Neural progenitor cell (in vitro differentiated cells): ENCODE measurements at regions not wholly inside any gene's neighbourhood (a gene's known extent, or its start where the extent isn't known, plus 50 kb on each side); places are given as distances from the start of the nearest gene placed in this dataset.

ENCODE experiments used
- DNase-seq: peaks from one replicate; pipeline ENCODE4 v3.0.0-alpha.2; 2016; ENCODE audit warnings: low spot score
- H2AFZ ChIP-seq: fragments of 200-600 bp; sonication (generic); replicated peaks from 2 replicates; pipeline ENCODE4 v1.6.1; 2016; ENCODE audit warnings: antibody characterized with exemption
- H3F3A ChIP-seq: fragments of 200-600 bp; sonication (generic); 2 replicates; pipeline ENCODE4 v1.6.1; 2016; ENCODE audit warnings: antibody characterized with exemption, low read depth
- H3K27ac ChIP-seq: fragments of 200-600 bp; sonication (generic); 2 replicates; pipeline ENCODE4 v1.5.1; 2016; ENCODE audit warnings: mild to moderate bottlenecking
- H3K27me3 ChIP-seq: fragments of 200-600 bp; sonication (generic); 2 replicates; pipeline ENCODE4 v1.6.1; 2016; ENCODE audit warnings: mild to moderate bottlenecking, moderate library complexity
- H3K36me3 ChIP-seq: fragments of 200-600 bp; sonication (generic); 2 replicates; pipeline ENCODE4 v1.5.1; 2016
- H3K4me1 ChIP-seq: fragments of 200-600 bp; sonication (generic); 2 replicates; pipeline ENCODE4 v1.6.1; 2016; ENCODE audit warnings: mixed run types
- H3K4me2 ChIP-seq: fragments of 200-600 bp; sonication (generic); 2 replicates; pipeline ENCODE4 v1.6.1; 2016
- H3K4me3 ChIP-seq: fragments of 200-600 bp; sonication (generic); 2 replicates; pipeline ENCODE4 v1.5.1; 2016
- H3K79me2 ChIP-seq: fragments of 200-600 bp; sonication (generic); 2 replicates; pipeline ENCODE4 v1.6.1; 2016; ENCODE audit warnings: low read depth
- H3K9ac ChIP-seq: fragments of 200-600 bp; sonication (generic); 2 replicates; pipeline ENCODE4 v1.6.1; 2016
- H3K9me3 ChIP-seq: fragments of 200-600 bp; sonication (generic); 2 replicates; pipeline ENCODE4 v1.5.1; 2016; ENCODE audit warnings: low read depth
- H4K20me1 ChIP-seq: fragments of 200-600 bp; sonication (generic); 2 replicates; pipeline ENCODE4 v1.6.1; 2016; ENCODE audit warnings: low read depth
- H3K27ac Mint-ChIP-seq: 3 replicates; pipeline ENCODE4 v1.8.0; 2021; ENCODE audit warnings: mixed read lengths
- H3K27me3 Mint-ChIP-seq: 2 replicates; pipeline ENCODE4 v1.8.0; 2022; ENCODE audit warnings: low read depth, mild to moderate bottlenecking, inconsistent platforms, moderate library complexity, mixed read lengths; ENCODE audit not compliant: insufficient read depth
- H3K36me3 Mint-ChIP-seq: 3 replicates; pipeline ENCODE4 v1.8.0; 2021; ENCODE audit warnings: mixed read lengths
- H3K4me1 Mint-ChIP-seq: 3 replicates; pipeline ENCODE4 v1.8.0; 2021; ENCODE audit warnings: mixed read lengths
- H3K4me3 Mint-ChIP-seq: 3 replicates; pipeline ENCODE4 v1.8.0; 2021; ENCODE audit warnings: mild to moderate bottlenecking, moderate library complexity, mixed read lengths
- H3K9me3 Mint-ChIP-seq: 3 replicates; pipeline ENCODE4 v1.8.0; 2020; ENCODE audit warnings: mixed read lengths
- EZH2 ChIP-seq: fragments of 200-600 bp; sonication (generic); IDR thresholded peaks from 2 replicates; pipeline ENCODE4 v1.6.1; 2017; ENCODE audit warnings: antibody characterized with exemption, mild to moderate bottlenecking, moderate library complexity
- EZH2phosphoT487 ChIP-seq: fragments of 200-600 bp; sonication (generic); IDR thresholded peaks from 2 replicates; pipeline ENCODE4 v1.6.1; 2017; ENCODE audit warnings: antibody characterized with exemption
- TF ChIP-seq, protein P1 (sequence below): fragments of 200-600 bp; sonication (generic); IDR thresholded peaks from 2 replicates; pipeline ENCODE4 v1.5.1; 2017; ENCODE audit warnings: antibody characterized with exemption, mild to moderate bottlenecking

- Histone ChIP-seq H3F3A (no peaks in the 10 kb centered on the region), H2AFZ (no peak overlapping the region), H3K27ac (no peak overlapping the region), H4K20me1 (no peaks in the 10 kb centered on the region), H3K9me3 (no peaks in the 10 kb centered on the region), H3K9ac (no peak overlapping the region), H3K27me3 (no peaks in the 10 kb centered on the region), H3K36me3 (no peaks in the 10 kb centered on the region), H3K79me2 (no peaks in the 10 kb centered on the region), H3K4me1 (no peaks in the 10 kb centered on the region), H3K4me3 (no peak overlapping the region), H3K4me2 (no peak overlapping the region)
- H3K27ac Mint-ChIP-seq = peak overlapping the region; percentile 1
- DNase-seq = peak; percentile 4
- peaks cover 3% of the 10 kb centered on the region for H3K27me3 Mint-ChIP-seq
- H3K4me3 Mint-ChIP-seq = peak overlapping the region; percentile 8
- peaks cover 6% of the 10 kb centered on the region for H3K9me3 Mint-ChIP-seq
- peaks cover 13% of the 10 kb centered on the region for H3K4me1 Mint-ChIP-seq
- peaks cover 1% of the 10 kb centered on the region for H3K36me3 Mint-ChIP-seq
- TF ChIP-seq, protein P1, sequence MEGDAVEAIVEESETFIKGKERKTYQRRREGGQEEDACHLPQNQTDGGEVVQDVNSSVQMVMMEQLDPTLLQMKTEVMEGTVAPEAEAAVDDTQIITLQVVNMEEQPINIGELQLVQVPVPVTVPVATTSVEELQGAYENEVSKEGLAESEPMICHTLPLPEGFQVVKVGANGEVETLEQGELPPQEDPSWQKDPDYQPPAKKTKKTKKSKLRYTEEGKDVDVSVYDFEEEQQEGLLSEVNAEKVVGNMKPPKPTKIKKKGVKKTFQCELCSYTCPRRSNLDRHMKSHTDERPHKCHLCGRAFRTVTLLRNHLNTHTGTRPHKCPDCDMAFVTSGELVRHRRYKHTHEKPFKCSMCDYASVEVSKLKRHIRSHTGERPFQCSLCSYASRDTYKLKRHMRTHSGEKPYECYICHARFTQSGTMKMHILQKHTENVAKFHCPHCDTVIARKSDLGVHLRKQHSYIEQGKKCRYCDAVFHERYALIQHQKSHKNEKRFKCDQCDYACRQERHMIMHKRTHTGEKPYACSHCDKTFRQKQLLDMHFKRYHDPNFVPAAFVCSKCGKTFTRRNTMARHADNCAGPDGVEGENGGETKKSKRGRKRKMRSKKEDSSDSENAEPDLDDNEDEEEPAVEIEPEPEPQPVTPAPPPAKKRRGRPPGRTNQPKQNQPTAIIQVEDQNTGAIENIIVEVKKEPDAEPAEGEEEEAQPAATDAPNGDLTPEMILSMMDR = no peak
- no peak for TF ChIP-seq EZH2phosphoT487
- TF ChIP-seq EZH2 = no peak
Observed at GRCh38 chrX:17292111-17292527, 82.9 kb upstream of the NHS start.

DNA sequence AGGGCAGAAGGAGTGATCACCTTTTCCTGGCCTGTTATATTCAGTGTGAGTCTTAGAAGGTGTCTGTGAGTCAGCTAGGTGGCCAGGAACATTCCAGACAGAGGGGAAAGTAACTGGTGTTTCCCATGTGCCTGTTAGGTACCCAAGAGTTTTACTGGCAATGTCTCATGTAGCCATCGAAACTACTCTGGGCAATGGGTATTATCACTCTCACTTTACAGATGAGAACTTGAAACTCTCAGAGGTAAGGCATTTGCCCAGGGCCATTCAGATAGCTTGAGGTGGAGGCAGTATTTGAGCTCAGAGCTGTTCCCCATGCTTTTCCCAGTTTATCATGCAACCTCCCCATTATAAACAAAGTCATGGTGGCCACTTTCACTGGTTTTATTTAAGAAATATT, 80.4 kb upstream of the NHS start:
- Histone ChIP-seq H3K4me2 (no peak overlapping the region), H3K9me3 (no peaks in the 10 kb centered on the region), H3F3A (no peaks in the 10 kb centered on the region), H3K27ac (no peak overlapping the region), H3K4me3 (no peak overlapping the region), H3K79me2 (no peaks in the 10 kb centered on the region), H3K4me1 (no peaks in the 10 kb centered on the region), H3K27me3 (no peaks in the 10 kb centered on the region), H2AFZ (no peak overlapping the region), H4K20me1 (no peaks in the 10 kb centered on the region), H3K36me3 (no peaks in the 10 kb centered on the region), H3K9ac (no peak overlapping the region)
- DNase-seq = no peak
- Mint-ChIP-seq H3K4me1 (peaks cover 13% of the 10 kb centered on the region), H3K9me3 (peaks cover 3% of the 10 kb centered on the region), H3K4me3 (no peak overlapping the region), H3K36me3 (peaks cover 1% of the 10 kb centered on the region), H3K27ac (no peak overlapping the region), H3K27me3 (no peaks in the 10 kb centered on the region)
- TF ChIP-seq EZH2 (no peak), EZH2phosphoT487 (no peak)
- TF ChIP-seq, protein P1 = no peak

DNA sequence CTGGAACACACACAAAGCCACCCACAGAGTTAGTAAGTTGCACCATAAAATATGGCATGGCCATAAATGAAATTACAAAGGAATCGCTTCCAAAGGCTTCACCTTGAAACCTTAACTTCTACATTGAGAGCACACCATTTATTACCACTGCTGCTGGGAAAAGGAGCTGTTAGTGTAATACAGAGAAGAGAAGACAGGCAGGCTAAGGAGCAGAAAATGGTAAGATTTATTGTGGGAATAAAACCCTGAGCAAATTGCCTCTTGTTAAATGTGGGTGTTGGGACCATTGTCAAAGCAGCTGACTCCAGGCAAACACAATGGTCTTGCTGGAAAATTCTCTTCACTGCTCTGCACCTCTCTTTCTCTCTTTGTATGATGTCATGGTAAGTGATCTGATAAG, 79.2 kb upstream of the NHS start:
- H3K9ac ChIP-seq = no peak overlapping the region

More for the DNA sequence above, 79.2 kb upstream of the NHS start:
- Histone ChIP-seq H3K4me3 (no peak overlapping the region), H2AFZ (no peak overlapping the region), H3K27ac (no peak overlapping the region), H3K36me3 (no peaks in the 10 kb centered on the region), H4K20me1 (no peaks in the 10 kb centered on the region), H3K4me1 (no peaks in the 10 kb centered on the region), H3F3A (no peaks in the 10 kb centered on the region), H3K4me2 (no peak overlapping the region), H3K79me2 (no peaks in the 10 kb centered on the region), H3K27me3 (no peaks in the 10 kb centered on the region), H3K9me3 (no peaks in the 10 kb centered on the region)
- DNase-seq = no peak
- Mint-ChIP-seq H3K36me3 (no peaks in the 10 kb centered on the region), H3K9me3 (no peaks in the 10 kb centered on the region), H3K4me1 (peaks cover 13% of the 10 kb centered on the region), H3K4me3 (no peak overlapping the region), H3K27me3 (no peaks in the 10 kb centered on the region), H3K27ac (no peak overlapping the region)
- TF ChIP-seq, protein P1 = no peak
- TF ChIP-seq EZH2phosphoT487 (no peak), EZH2 (no peak)
